ENCODE measurements at regions not wholly inside any gene's neighbourhood (a gene's known extent, or its start where the extent isn't known, plus 50 kb on each side); places are given as distances from the start of the nearest gene placed in this dataset.

- H3K27me3 Mint-ChIP-seq (ENCODE audit: insufficient read depth) = peaks cover 5% of the 10 kb centered on the region; the same call in 1 of the 2 replicates
- H3K36me3 Mint-ChIP-seq (ENCODE audit: low read depth) = no peaks in the 10 kb centered on the region; the same call in 1 of the 2 replicates
- peaks cover 18% of the 10 kb centered on the region for H3K9me3 Mint-ChIP-seq
- no peak for DNase-seq
- no peak overlapping the region for H3K27ac Mint-ChIP-seq
- no peak for TF ChIP-seq CTCF (IDR thresholded peaks at IDR 0.05)
- H3K4me3 Mint-ChIP-seq = no peak overlapping the region
- H3K4me1 Mint-ChIP-seq (ENCODE audit: low read depth) = no peaks in the 10 kb centered on the region
Measured at GRCh38 chr1:29426701-29427279, 190.5 kb downstream of the PTPRU start.

- DNase-seq = no peak
- peaks cover 5% of the 10 kb centered on the region; the same call in 1 of the 2 replicates for H3K27me3 Mint-ChIP-seq (ENCODE audit: insufficient read depth)
- no peak for TF ChIP-seq CTCF (IDR thresholded peaks at IDR 0.05)
Measured at GRCh38 chr1:29425631-29426030, 189.3 kb downstream of the PTPRU start.

GRCh38 chr1:29424266-29424665 lies 187.9 kb downstream of the PTPRU start:
- peaks cover 11% of the 10 kb centered on the region for H3K9me3 Mint-ChIP-seq
- no peaks in the 10 kb centered on the region; the same call in 1 of the 2 replicates for H3K36me3 Mint-ChIP-seq (ENCODE audit: low read depth)
- TF ChIP-seq CTCF (IDR thresholded peaks at IDR 0.05) = no peak
- H3K27me3 Mint-ChIP-seq (ENCODE audit: insufficient read depth) = peaks cover 2% of the 10 kb centered on the region; the same call in 1 of the 2 replicates
- no peak overlapping the region for H3K27ac Mint-ChIP-seq
- no peak overlapping the region for H3K4me3 Mint-ChIP-seq
- no peaks in the 10 kb centered on the region for H3K4me1 Mint-ChIP-seq (ENCODE audit: low read depth)
- DNase-seq = no peak

More at GRCh38 chr1:29425631-29426030, 189.3 kb downstream of the PTPRU start:
- Mint-ChIP-seq H3K36me3 (ENCODE audit: low read depth) (no peaks in the 10 kb centered on the region; the same call in 1 of the 2 replicates), H3K4me3 (no peak overlapping the region), H3K9me3 (peaks cover 13% of the 10 kb centered on the region), H3K4me1 (ENCODE audit: low read depth) (no peaks in the 10 kb centered on the region), H3K27ac (no peak overlapping the region)

DNA sequence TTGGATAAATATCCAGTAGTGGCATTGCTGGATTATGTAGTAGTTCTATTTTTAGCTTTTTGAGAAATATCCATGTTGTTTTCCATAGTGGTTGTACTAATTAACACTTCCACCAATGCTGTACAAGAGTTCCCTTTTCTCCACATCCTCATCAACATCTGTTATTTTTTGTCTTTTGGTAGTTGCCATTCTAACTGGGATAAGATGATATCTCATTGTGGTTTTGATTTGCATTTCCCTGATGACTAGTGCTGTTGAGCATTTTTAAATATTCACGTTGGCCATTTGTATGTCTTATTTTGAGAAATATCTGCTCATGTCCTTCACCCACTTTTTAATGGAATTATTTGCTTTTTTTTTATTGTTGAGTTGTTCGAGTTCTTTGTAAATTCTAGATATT lies 183.9 kb downstream of the PTPRU start:
- no peak for TF ChIP-seq CTCF (IDR thresholded peaks at IDR 0.05)
- no peaks in the 10 kb centered on the region for H3K36me3 Mint-ChIP-seq (ENCODE audit: low read depth)
- H3K4me3 Mint-ChIP-seq = no peak overlapping the region
- H3K27me3 Mint-ChIP-seq (ENCODE audit: insufficient read depth) = peaks cover 6% of the 10 kb centered on the region; the same call in 1 of the 2 replicates
- H3K4me1 Mint-ChIP-seq (ENCODE audit: low read depth) = no peaks in the 10 kb centered on the region
- H3K27ac Mint-ChIP-seq = no peak overlapping the region
- no peaks in the 10 kb centered on the region; the same call in 1 of the 2 replicates for H3K9me3 Mint-ChIP-seq
- DNase-seq = no peak

DNA sequence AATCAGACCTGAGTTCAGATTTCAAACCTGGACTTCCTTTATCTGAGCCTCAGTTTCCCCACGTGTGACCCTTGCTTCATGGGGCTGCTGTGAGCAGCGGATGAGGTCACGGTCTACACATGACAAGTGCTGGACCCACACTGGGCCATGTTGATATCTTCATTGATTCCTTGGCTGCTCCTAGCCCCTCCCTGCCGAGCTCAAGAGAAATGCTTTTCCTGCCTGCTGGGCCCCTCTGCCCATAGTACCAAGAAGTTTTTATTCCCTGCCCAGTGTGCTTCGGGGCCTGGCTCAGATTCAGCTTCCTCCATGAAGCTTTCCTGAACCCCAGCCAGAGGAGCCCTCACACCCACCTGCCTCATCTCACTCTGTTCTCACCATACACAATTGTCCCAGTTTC lies 181.6 kb downstream of the PTPRU start:
- no peak for DNase-seq
- H3K4me1 Mint-ChIP-seq (ENCODE audit: low read depth) = no peaks in the 10 kb centered on the region
- peaks cover 4% of the 10 kb centered on the region; the same call in 1 of the 2 replicates for H3K9me3 Mint-ChIP-seq
- TF ChIP-seq CTCF (IDR thresholded peaks at IDR 0.05) = no peak
- H3K36me3 Mint-ChIP-seq (ENCODE audit: low read depth) = no peaks in the 10 kb centered on the region
- H3K27me3 Mint-ChIP-seq (ENCODE audit: insufficient read depth) = peaks cover 11% of the 10 kb centered on the region
- no peak overlapping the region for H3K4me3 Mint-ChIP-seq
- no peak overlapping the region for H3K27ac Mint-ChIP-seq

Measured in HFFc6 (cell line).